NCI-H69 (cell line): ENCODE measurements at regions not wholly inside any gene's neighbourhood (a gene's known extent, or its start where the extent isn't known, plus 50 kb on each side); places are given as distances from the start of the nearest gene placed in this dataset.
A peak's percentile ranks its signal among the peaks of the same experiment; 100 is the strongest.
"Not testable (repeated sequence)": the region's sequence is repeated elsewhere in the genome, so short reads cannot be mapped to it uniquely, and the experiment has no call there.

Experiments
- DNase-seq: peaks from one replicate; lab custom pipeline; 2025; lab: John Stamatoyannopoulos, UW

GRCh38 chr6:116982401-116982800 lies 105.4 kb downstream of the RFX6 start:
- no peak for DNase-seq

GRCh38 chr6:116983375-116983774 lies 106.3 kb downstream of the RFX6 start:
- no peak for DNase-seq

- no peak for DNase-seq
Observed at GRCh38 chr6:116986819-116987218, 109.8 kb downstream of the RFX6 start.

GRCh38 chr6:116990679-116991078 lies 113.6 kb downstream of the RFX6 start:
- no peak for DNase-seq

- no peak for DNase-seq
Observed at GRCh38 chr6:116992546-116992945, 115.5 kb downstream of the RFX6 start.

GRCh38 chr6:116994447-116994846 lies 117.4 kb downstream of the RFX6 start:
- no peak for DNase-seq

- no peak for DNase-seq
Observed at GRCh38 chr6:116996842-116997241, 119.8 kb downstream of the RFX6 start.

GRCh38 chr6:116997496-116997895 lies 120.5 kb downstream of the RFX6 start:
- no peak for DNase-seq

GRCh38 chr6:117007659-117008058 lies 130.6 kb downstream of the RFX6 start:
- no peak for DNase-seq

- DNase-seq, result no peak
Observed at GRCh38 chr6:117008618-117009017, 131.6 kb downstream of the RFX6 start.

- not testable (repeated sequence) for DNase-seq
Observed at GRCh38 chr6:117014641-117015473, 137.8 kb downstream of the RFX6 start.

- not testable (repeated sequence) for DNase-seq
Observed at GRCh38 chr6:117015474-117015804, 138.4 kb downstream of the RFX6 start.

GRCh38 chr6:117018771-117019170 lies 141.7 kb downstream of the RFX6 start:
- DNase-seq, result no peak

- no peak for DNase-seq
Observed at GRCh38 chr6:117022774-117023173, 145.7 kb downstream of the RFX6 start.

GRCh38 chr6:117025310-117025709 lies 148.3 kb downstream of the RFX6 start:
- no peak for DNase-seq

- DNase-seq, result no peak
Observed at GRCh38 chr6:117028256-117028655, 151.2 kb downstream of the RFX6 start.

- DNase-seq, result no peak
Observed at GRCh38 chr6:117034547-117034946, 157.5 kb downstream of the RFX6 start.

GRCh38 chr6:117034971-117035370 lies 157.9 kb downstream of the RFX6 start:
- DNase-seq, result no peak

GRCh38 chr6:117050301-117050700 lies 173.3 kb downstream of the RFX6 start:
- DNase-seq, result no peak

GRCh38 chr6:117072134-117072533 lies 193.2 kb upstream of the VGLL2 start:
- DNase-seq, result peak; percentile 4

GRCh38 chr6:117072781-117073180 lies 192.6 kb upstream of the VGLL2 start:
- no peak for DNase-seq

GRCh38 chr6:117074672-117075071 lies 190.7 kb upstream of the VGLL2 start:
- no peak for DNase-seq

GRCh38 chr6:117075218-117075617 lies 190.1 kb upstream of the VGLL2 start:
- DNase-seq, result no peak

GRCh38 chr6:117076076-117076475 lies 189.3 kb upstream of the VGLL2 start:
- no peak for DNase-seq
